MV-4-11 (cell line): ENCODE measurements at regions not wholly inside any gene's neighbourhood (a gene's known extent, or its start where the extent isn't known, plus 50 kb on each side); places are given as distances from the start of the nearest gene placed in this dataset.

Source experiments
- DNase-seq: peaks from one replicate; lab custom pipeline; 2025; lab: John Stamatoyannopoulos, UW

GRCh38 chr7:16320099-16320660, 101.2 kb downstream of the CRPPA start:
- no peak for DNase-seq

- no peak for DNase-seq
Measured at GRCh38 chr7:16318989-16319915, 102.1 kb downstream of the CRPPA start.

GRCh38 chr7:16318463-16318862, 102.9 kb downstream of the CRPPA start:
- no peak for DNase-seq

GRCh38 chr7:16317406-16317805, 103.9 kb downstream of the CRPPA start:
- DNase-seq = no peak

- no peak for DNase-seq
Measured at GRCh38 chr7:16315280-16315679, 106.1 kb downstream of the CRPPA start.

GRCh38 chr7:16309129-16309528, 112.2 kb downstream of the CRPPA start:
- no peak for DNase-seq

GRCh38 chr7:16301291-16301690, 120.0 kb downstream of the CRPPA start:
- no peak for DNase-seq

GRCh38 chr7:16300361-16300895, 120.9 kb downstream of the CRPPA start:
- DNase-seq = no peak

- no peak for DNase-seq
Measured at GRCh38 chr7:16299853-16300252, 121.5 kb downstream of the CRPPA start.

- DNase-seq = no peak
Measured at GRCh38 chr7:16298221-16298620, 123.1 kb downstream of the CRPPA start.

GRCh38 chr7:16295558-16295957, 125.8 kb downstream of the CRPPA start:
- no peak for DNase-seq

GRCh38 chr7:16293669-16294425, 127.5 kb downstream of the CRPPA start:
- no peak for DNase-seq

- DNase-seq = no peak
Measured at GRCh38 chr7:16284581-16284980, 136.8 kb downstream of the CRPPA start.

GRCh38 chr7:16278167-16278787, 143.1 kb downstream of the CRPPA start:
- DNase-seq = no peak

GRCh38 chr7:16271990-16272665, 149.2 kb downstream of the CRPPA start:
- DNase-seq = no peak

GRCh38 chr7:16271355-16271915, 149.9 kb downstream of the CRPPA start:
- DNase-seq = no peak

GRCh38 chr7:16270844-16271243, 150.5 kb downstream of the CRPPA start:
- DNase-seq = no peak

- no peak for DNase-seq
Measured at GRCh38 chr7:16268821-16269768, 152.2 kb downstream of the CRPPA start.

GRCh38 chr7:16267953-16268820, 153.2 kb downstream of the CRPPA start:
- no peak for DNase-seq
